ENCODE measurements at regions not wholly inside any gene's neighbourhood (a gene's known extent, or its start where the extent isn't known, plus 50 kb on each side); places are given as distances from the start of the nearest gene placed in this dataset.

- Histone ChIP-seq H3K4me2 (no peak overlapping the region), H3K9me2 (ENCODE audit: insufficient read depth) (no peaks in the 10 kb centered on the region), H3K4me3 (no peak overlapping the region), H3K4me1 (ENCODE audit: insufficient read depth) (no peaks in the 10 kb centered on the region), H3K79me2 (replicated peaks; ENCODE audit: insufficient read depth) (no peaks in the 10 kb centered on the region), H3F3A (replicated peaks; ENCODE audit: low read depth) (no peaks in the 10 kb centered on the region), H3K36me3 (ENCODE audit: insufficient read depth) (0 out of 2 replicates have a peak, but pooled peaks cover 4% of the 10 kb centered on the region), H3K27ac (ENCODE audit: low read depth) (no peak overlapping the region), H3K27me3 (ENCODE audit: insufficient read depth) (no peaks in the 10 kb centered on the region), H2AFZ (no peak overlapping the region), H4K20me1 (replicated peaks; ENCODE audit: insufficient read depth) (no peaks in the 10 kb centered on the region)
- Mint-ChIP-seq H3K27ac (no peak overlapping the region), H3K4me3 (no peak overlapping the region), H3K27me3 (ENCODE audit: insufficient read depth, low read depth, poor library complexity) (no peaks in the 10 kb centered on the region), H3K36me3 (ENCODE audit: low read depth) (peaks cover 10% of the 10 kb centered on the region), H3K9me3 (peaks cover 10% of the 10 kb centered on the region), H3K4me1 (no peaks in the 10 kb centered on the region)
- TF ChIP-seq EZH2 (IDR thresholded peaks at IDR 0.05; ENCODE audit: low read depth, unreplicated experiment) (no peak), JUNB (IDR thresholded peaks at IDR 0.05; ENCODE audit: unreplicated experiment) (no peak), CREB1 (CRISPR knock-in tag; IDR thresholded peaks at IDR 0.05; ENCODE audit: low read depth) (no peak), STAT1 (IDR thresholded peaks at IDR 0.05; ENCODE audit: unreplicated experiment) (no peak), ZNF114 (CRISPR knock-in tag; IDR thresholded peaks at IDR 0.05) (no peak), EZH2phosphoT487 (IDR thresholded peaks at IDR 0.05; ENCODE audit: unreplicated experiment) (no peak), POLR2AphosphoS5 (IDR thresholded peaks at IDR 0.05; ENCODE audit: low read depth) (no peak), ETS1 (IDR thresholded peaks at IDR 0.05) (no peak), ZNF331 (CRISPR knock-in tag; IDR thresholded peaks at IDR 0.05; ENCODE audit: low read depth) (no peak), REST (IDR thresholded peaks at IDR 0.05; ENCODE audit: unreplicated experiment) (no peak), NANOG (IDR thresholded peaks at IDR 0.05; ENCODE audit: borderline replicate concordance) (no peak)
- TF ChIP-seq, protein P1, sequence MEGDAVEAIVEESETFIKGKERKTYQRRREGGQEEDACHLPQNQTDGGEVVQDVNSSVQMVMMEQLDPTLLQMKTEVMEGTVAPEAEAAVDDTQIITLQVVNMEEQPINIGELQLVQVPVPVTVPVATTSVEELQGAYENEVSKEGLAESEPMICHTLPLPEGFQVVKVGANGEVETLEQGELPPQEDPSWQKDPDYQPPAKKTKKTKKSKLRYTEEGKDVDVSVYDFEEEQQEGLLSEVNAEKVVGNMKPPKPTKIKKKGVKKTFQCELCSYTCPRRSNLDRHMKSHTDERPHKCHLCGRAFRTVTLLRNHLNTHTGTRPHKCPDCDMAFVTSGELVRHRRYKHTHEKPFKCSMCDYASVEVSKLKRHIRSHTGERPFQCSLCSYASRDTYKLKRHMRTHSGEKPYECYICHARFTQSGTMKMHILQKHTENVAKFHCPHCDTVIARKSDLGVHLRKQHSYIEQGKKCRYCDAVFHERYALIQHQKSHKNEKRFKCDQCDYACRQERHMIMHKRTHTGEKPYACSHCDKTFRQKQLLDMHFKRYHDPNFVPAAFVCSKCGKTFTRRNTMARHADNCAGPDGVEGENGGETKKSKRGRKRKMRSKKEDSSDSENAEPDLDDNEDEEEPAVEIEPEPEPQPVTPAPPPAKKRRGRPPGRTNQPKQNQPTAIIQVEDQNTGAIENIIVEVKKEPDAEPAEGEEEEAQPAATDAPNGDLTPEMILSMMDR (conservative IDR thresholded peaks at IDR 0.05; ENCODE audit: low read depth in 2 of 2): no peak
- TF ChIP-seq, protein P2, sequence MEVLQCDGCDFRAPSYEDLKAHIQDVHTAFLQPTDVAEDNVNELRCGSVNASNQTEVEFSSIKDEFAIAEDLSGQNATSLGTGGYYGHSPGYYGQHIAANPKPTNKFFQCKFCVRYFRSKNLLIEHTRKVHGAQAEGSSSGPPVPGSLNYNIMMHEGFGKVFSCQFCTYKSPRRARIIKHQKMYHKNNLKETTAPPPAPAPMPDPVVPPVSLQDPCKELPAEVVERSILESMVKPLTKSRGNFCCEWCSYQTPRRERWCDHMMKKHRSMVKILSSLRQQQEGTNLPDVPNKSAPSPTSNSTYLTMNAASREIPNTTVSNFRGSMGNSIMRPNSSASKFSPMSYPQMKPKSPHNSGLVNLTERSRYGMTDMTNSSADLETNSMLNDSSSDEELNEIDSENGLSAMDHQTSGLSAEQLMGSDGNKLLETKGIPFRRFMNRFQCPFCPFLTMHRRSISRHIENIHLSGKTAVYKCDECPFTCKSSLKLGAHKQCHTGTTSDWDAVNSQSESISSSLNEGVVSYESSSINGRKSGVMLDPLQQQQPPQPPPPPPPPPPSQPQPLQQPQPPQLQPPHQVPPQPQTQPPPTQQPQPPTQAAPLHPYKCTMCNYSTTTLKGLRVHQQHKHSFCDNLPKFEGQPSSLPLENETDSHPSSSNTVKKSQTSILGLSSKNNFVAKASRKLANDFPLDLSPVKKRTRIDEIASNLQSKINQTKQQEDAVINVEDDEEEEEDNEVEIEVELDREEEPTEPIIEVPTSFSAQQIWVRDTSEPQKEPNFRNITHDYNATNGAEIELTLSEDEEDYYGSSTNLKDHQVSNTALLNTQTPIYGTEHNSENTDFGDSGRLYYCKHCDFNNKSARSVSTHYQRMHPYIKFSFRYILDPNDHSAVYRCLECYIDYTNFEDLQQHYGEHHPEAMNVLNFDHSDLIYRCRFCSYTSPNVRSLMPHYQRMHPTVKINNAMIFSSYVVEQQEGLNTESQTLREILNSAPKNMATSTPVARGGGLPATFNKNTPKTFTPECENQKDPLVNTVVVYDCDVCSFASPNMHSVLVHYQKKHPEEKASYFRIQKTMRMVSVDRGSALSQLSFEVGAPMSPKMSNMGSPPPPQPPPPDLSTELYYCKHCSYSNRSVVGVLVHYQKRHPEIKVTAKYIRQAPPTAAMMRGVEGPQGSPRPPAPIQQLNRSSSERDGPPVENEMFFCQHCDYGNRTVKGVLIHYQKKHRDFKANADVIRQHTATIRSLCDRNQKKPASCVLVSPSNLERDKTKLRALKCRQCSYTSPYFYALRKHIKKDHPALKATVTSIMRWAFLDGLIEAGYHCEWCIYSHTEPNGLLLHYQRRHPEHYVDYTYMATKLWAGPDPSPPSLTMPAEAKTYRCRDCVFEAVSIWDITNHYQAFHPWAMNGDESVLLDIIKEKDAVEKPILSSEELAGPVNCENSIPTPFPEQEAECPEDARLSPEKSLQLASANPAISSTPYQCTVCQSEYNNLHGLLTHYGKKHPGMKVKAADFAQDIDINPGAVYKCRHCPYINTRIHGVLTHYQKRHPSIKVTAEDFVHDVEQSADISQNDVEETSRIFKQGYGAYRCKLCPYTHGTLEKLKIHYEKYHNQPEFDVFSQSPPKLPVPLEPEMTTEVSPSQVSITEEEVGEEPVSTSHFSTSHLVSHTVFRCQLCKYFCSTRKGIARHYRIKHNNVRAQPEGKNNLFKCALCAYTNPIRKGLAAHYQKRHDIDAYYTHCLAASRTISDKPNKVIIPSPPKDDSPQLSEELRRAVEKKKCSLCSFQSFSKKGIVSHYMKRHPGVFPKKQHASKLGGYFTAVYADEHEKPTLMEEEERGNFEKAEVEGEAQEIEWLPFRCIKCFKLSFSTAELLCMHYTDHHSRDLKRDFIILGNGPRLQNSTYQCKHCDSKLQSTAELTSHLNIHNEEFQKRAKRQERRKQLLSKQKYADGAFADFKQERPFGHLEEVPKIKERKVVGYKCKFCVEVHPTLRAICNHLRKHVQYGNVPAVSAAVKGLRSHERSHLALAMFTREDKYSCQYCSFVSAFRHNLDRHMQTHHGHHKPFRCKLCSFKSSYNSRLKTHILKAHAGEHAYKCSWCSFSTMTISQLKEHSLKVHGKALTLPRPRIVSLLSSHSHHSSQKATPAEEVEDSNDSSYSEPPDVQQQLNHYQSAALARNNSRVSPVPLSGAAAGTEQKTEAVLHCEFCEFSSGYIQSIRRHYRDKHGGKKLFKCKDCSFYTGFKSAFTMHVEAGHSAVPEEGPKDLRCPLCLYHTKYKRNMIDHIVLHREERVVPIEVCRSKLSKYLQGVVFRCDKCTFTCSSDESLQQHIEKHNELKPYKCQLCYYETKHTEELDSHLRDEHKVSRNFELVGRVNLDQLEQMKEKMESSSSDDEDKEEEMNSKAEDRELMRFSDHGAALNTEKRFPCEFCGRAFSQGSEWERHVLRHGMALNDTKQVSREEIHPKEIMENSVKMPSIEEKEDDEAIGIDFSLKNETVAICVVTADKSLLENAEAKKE (CRISPR knock-in tag; IDR thresholded peaks at IDR 0.05): no peak
- DNase-seq (ENCODE audit: low spot score) (no peak), ATAC-seq (no peak)
These were observed 249.6 kb upstream of the TFPI start for GRCh38 chr2:187803816-187804215.
